GM18511 (cell line): ENCODE measurements at regions not wholly inside any gene's neighbourhood (a gene's known extent, or its start where the extent isn't known, plus 50 kb on each side); places are given as distances from the start of the nearest gene placed in this dataset.

ENCODE experiments used
- ATAC-seq: cut with Tn5 transposase; IDR thresholded peaks from one replicate; pipeline ENCODE4 v1.9.1; 2021; ENCODE audit warnings: mild to moderate bottlenecking, moderate library complexity; ENCODE audit not compliant: unreplicated experiment

DNA sequence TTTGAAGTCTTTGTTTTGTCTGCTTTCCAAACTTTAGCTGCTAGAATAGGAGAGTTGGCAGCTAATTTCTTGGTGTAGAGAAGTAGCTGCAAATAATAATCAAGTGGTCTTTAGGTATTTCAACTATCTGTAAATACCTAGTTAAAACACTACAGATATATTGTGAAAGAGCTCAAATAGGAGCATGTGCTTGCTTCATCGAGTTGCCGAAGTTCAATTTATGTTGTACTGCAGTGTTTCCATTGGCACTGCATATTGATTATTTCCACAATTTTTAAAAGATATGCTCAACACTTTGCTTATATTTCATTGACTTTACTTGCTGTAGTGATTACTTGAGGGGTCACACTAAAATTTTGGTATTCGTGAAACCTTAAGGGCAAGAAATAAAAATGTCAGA, 131.6 kb upstream of the BMP4 start:
- no peak for ATAC-seq

DNA sequence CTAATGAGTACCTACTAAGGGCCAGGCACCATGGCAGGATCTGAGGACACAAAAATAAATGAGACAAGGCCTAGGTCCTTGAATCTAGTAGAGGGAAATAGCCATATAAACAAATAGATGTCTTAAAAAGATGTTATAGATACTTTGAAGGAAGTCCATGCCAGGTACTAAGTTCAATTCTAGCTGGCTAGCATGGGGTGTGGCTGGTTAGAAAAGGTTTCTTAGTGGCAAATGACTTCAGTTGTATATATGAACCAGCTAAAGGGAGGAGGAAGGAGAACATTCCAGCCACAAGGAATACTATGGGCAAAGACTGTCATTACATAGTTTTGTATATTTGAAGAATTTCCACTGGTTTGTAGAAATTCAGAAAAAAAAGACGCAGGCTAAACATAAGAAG, 133.6 kb upstream of the BMP4 start:
- no peak for ATAC-seq

DNA sequence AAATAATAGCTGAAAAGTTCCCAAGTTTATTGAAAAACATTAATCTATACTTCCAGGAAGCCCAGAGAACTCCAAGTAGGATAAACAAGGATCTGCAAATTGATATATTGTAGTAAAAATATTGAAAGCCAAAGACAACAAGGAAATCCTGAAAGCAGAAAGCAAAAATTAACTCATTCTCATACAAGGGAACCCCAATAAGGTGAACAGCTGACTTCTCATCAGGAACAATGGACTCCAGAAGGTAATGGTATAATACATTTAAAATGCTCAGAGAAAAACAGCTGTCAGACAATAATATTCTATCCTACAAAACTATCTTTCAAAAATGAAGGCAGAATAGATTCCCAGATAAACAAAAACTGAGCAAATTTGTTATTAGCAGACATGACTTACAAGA, 138.1 kb upstream of the BMP4 start:
- ATAC-seq = no peak

GRCh38 chr14:54098536-54098935, 141.9 kb upstream of the BMP4 start:
- ATAC-seq = no peak

GRCh38 chr14:54102051-54102456, 145.4 kb upstream of the BMP4 start:
- ATAC-seq = no peak

- ATAC-seq = no peak
Observed at GRCh38 chr14:54102530-54102929, 145.9 kb upstream of the BMP4 start.

DNA sequence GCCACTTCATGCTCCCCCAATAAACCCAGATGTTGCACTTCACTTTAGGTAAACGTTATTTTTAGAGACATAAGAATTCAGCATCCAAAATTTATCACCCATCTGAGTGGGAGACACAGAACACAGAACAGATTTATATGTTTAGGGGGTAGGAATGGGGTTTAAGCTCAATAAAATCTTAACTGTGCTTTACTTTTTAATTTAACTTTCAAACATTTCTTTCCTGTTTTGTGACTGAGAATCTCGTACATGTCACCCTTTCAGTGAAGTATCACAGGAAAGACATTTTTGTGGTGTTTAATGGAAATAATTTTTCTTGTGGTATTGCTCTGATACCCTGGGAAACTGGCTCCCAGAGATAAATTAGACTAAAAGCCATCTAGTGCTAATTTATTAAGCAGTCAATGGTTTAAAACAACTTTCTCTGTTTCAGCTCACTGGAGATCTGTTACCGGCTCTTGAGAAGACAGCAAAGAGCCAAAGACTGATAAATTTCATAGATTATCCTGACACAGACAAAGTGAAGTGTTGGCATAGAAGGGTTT, 148.0 kb upstream of the BMP4 start:
- ATAC-seq = no peak

GRCh38 chr14:54105406-54105805, 148.8 kb upstream of the BMP4 start:
- ATAC-seq = no peak

GRCh38 chr14:54105898-54106297, 149.3 kb upstream of the BMP4 start:
- no peak for ATAC-seq

DNA sequence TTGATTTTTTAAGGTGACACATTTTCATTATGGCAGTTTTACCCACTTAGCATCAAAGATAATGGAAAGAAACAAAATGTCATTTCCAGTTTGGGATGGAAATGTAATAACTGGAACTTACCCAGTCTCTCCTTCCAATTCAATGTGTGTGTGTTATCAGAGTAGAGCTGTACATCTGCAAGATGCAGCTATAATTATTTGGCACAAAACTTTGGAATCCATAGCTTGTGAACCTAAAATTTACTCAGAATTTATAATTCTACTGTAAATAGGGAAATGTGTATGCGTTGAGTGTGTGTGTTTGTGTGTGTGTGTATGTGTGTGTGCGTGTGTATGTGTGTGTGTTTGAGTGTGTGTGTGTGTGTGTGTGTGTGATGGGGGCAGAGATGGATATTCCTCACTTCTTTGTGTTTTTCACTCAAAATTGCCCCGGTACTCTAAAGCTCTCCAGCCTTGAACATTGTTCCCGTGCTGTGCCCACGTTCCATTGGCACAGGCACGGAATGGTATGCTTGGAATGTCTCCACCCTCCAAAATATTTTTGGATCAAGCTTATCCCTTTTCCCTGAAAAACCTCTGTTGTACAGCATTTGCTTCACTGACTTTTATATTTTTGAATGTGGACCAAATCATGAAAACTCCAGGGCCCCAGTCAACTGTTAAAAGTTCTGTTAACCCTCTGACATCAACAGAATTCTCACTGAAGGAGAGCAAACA, 150.2 kb upstream of the BMP4 start:
- ATAC-seq = no peak

GRCh38 chr14:54108481-54109471, 152.2 kb upstream of the BMP4 start:
- ATAC-seq = no peak

DNA sequence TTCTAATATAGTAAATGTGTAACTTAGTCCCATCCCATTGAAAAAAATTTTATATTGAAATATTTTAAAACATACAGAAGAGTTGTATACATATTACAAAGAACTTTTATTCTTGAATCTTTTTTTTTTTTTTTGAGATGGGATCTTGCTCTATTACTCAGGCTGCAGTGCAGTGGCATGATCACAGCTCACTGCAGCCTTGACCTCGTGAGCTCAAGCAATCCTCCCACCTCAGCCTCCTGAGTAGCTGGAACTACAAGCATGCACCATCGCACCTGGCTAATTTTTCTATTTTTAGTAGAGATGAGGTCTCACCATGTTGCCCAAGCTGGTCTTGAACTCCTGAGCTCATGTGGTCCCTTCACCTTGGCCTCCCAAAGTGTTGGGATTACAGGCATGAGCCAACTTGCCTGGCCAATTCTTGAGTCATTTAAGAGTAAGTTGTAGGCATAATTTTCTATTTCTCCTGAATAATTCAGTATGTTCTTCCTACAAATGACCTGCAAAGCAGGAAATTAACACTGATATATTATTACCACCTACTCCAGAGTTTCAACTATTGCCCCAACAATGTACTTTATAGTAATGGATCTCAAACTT, 153.0 kb upstream of the BMP4 start:
- ATAC-seq = no peak

DNA sequence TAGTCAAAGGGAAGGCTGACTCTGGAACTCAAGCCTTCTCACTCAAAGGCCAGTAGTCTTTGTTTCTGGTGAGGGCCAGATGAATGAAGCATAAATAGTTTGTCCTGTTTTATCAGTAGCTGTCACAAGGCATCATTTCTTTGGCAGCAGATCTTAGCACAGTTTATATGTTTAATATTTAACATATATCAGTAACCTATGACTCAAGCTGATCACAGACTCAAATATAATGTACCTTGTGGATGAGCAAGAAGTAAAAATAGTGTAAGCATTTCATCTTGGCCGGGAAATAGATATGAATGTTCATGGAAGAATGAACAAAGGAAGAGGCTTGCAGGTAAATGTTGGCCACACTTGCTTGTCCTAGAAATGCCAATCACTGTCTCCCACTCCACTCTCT, 158.3 kb upstream of the BMP4 start:
- no peak for ATAC-seq

- ATAC-seq = no peak
Observed at GRCh38 chr14:54116198-54116885, 159.7 kb upstream of the BMP4 start.

- no peak for ATAC-seq
Observed at GRCh38 chr14:54116972-54117371, 160.3 kb upstream of the BMP4 start.

- ATAC-seq = no peak
Observed at GRCh38 chr14:54117396-54117795, 160.8 kb upstream of the BMP4 start.

DNA sequence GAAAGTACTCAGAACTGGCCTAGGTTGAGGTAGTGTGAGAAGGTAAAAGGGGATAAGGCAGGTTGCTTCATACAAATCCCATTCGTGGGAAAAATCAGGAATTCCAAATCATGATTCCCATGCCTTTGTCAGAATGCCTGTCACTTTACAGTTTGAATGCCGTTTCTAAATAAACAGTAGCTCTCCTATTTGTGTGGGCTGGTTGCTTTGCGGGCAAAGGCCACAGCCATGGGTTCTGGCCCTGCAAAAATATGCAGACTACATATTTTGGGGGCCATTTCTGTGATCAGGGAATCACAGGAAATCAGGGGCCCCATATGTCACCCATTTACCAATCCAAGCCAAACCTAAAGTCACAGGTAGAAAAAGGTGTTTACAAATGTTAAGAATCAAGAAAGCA, 161.3 kb upstream of the BMP4 start:
- ATAC-seq = no peak

GRCh38 chr14:54120260-54120659, 163.6 kb upstream of the BMP4 start:
- no peak for ATAC-seq

DNA sequence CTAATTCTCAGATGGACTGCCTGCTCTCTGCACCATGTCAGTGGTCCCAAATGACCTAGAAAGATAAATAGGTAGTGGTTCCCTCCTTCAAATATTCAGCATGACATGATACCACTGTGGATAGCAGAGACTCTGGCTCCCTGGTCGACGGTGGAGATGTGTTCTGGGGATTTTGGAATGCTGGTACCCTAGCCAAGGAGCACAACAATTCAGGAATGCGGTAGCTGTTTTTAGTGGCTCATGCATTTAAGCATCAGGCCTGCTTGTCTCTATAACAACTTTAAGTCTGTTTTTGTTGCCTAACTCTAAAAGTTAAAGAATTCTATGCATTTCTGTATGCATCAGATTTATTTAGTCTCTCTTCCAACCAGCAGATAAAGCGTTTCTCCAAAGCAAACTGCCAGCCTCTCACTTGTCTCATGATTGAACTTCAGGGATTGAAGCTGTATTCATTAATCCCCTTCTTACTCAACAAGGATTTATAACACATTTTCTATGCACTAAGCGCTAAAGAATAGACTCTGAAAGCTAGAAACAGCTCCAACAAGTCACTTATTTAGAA, 164.9 kb upstream of the BMP4 start:
- no peak for ATAC-seq

DNA sequence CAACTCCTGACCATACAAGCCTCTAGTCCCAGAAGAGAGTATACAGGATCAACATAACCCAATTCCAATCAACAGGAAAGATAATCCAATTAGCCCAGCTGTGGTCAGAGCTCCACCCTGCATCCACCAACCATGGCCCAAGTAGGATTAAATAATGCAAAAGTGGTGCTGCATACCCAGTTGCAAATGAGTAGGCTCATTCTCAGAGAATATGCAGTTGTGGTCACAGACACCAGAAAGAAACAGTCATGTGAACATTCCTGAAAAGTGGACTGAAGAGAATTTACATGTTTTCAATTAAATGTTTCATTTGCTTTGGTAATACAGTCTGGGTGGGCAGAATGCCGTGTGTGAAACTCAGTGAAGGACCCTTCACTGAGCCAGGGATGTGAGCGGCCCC, 167.2 kb upstream of the BMP4 start:
- no peak for ATAC-seq

- ATAC-seq = no peak
Observed at GRCh38 chr14:54125109-54125508, 168.5 kb upstream of the BMP4 start.
